Retina (tissue), 1 donor: ENCODE measurements at regions not wholly inside any gene's neighbourhood (a gene's known extent, or its start where the extent isn't known, plus 50 kb on each side); places are given as distances from the start of the nearest gene placed in this dataset.
"Not testable (repeated sequence)": the region's sequence is repeated elsewhere in the genome, so short reads cannot be mapped to it uniquely, and the experiment has no call there.

Experiments used
- DNase-seq: peaks from one replicate; pipeline ENCODE4 v3.0.0-alpha.2; 2016

- DNase-seq: no peak
Measured at GRCh38 chr11:103812680-103813079, 223.8 kb upstream of the DDI1 start.

- not testable (repeated sequence) for DNase-seq
Measured at GRCh38 chr11:103820345-103820744, 216.1 kb upstream of the DDI1 start.

DNA sequence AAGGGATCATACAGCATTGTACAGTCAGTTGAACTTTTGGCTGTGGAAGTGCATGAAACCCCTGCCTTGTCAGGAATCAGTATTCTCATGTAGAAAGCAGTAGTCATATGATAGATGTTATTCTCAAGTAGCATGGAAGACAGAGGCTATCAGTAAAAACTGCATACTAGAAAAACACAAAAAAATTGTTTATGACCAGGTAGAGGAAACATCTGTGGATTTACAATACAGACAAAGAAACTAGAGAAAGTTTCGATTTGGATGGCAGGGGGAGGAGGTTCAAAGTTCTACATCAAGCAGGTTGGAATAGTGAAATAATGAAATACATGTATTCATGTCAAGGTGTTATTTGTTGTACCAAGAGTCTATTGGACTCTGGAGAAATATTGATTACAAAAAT, 212.3 kb upstream of the DDI1 start:
- DNase-seq: no peak

GRCh38 chr11:103825469-103825868, 211.0 kb upstream of the DDI1 start:
- no peak for DNase-seq

DNA sequence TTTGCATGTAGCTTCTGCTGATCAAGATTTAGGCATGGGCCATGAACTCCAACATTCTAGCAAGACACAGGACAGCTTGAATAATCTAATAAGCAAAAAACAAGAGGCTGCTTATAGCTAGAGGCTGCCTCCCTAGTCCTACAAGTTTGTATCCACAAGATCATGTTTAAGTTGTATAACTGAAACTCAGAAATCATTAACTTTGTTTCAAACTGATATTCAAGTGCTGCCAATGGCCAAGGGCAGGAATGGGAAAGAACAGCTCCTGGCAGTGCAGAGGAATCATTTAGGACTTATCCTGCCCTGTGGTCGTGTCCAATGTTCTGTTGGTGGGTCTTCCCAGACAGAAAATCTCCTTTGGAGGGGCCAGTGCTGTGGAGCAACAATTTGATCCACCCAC, 209.6 kb upstream of the DDI1 start:
- no peak for DNase-seq

DNA sequence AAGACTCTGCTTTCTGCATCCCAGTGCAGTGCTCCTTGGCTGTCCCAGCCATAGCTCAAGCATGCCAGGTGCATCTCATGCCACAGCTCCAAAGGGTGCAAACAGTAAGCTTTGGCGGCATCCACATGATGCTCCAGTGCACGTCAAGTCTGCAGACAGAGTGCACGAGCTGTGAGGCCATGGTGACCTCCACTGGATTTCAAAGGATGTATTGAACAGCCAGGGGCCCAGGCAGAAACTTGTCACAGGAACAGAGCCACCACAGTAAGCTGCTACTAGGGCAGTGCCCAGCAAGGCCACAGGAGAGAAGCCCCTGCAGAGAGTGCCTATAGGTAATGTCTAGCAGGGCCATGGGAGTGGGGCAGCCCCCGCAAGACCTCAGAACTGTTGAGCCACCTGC, 206.8 kb upstream of the DDI1 start:
- DNase-seq: no peak

GRCh38 chr11:103830205-103830604, 206.2 kb upstream of the DDI1 start:
- DNase-seq: no peak

DNA sequence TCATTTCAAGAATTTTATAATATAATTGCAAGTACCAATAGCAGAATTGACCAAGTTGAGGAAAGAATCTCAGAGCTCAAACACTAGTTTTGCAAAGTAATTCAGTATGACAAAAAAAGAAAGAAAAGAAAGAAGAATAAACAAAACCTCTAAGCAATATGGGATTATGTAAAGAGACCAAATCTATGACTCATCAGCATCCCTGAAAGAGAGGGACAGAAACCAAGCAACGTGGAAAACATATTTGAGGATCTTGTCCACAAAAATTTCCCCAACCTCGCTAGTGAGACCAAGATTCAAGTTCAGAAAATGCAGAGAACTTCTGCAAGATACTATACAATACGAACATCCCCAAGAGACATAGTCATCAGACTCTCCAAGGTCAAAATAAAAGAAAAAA, 203.7 kb upstream of the DDI1 start:
- DNase-seq: no peak

DNA sequence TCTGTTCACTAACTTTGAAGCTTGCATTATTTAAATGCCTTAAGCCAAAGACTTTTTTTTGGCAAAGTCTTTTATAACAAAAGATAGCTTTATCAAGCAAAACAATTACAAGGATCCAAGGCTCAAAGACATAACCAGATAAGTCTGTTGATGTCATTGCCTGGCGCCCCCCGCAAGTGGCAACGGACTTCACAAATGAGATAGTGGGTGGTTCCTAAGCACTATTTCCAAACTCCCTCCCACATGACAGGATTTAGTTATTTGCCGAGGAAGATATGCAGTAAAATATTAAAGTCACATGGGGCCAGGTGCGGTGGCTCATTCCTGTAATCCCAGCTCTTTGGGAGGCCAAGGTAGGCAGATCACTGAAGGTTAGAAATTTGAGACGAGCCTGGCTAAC, 194.2 kb upstream of the DDI1 start:
- DNase-seq: no peak

GRCh38 chr11:103842795-103843194, 193.6 kb upstream of the DDI1 start:
- DNase-seq: peak; percentile 11

DNA sequence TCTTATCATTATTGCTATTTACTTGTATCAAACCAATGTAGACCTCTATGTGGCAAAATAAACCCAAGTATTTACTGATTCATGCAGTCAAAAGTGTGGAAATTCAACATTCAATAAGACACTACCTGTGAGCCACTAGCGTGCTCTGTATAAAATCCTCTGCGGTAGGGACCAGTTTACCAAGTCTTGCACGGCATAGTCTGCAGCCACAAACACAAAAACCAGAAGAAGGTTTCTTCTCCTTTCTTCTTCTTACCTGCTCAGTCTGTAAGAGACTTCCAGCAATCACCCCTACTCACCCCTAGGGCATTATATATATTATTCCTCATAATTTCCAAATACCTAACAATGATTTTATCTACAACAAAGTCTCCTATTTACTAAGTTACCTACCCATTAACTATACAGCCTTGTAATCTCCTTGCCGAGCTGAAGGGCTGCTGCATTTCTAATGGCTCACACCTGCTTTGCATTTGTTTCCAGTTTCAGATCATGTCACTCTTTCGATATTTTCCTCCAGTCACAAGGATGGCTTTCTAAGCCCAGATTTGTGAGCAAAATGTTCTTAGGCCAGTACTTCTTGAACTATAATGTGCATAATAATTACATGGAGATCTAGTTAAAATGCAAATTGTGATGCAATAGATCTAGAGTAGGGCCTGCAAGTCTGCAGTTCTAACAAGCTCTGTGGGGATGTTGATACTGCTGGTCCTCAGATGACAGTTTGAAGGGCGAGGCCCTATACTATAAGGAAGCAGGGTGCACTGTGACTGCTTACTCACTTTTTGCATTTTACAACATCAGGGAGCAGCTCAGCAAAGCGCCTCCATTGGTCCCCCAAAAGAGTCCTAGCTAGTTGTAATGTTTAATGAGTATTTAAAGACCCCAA, 191.9 kb upstream of the DDI1 start:
- DNase-seq: no peak

DNA sequence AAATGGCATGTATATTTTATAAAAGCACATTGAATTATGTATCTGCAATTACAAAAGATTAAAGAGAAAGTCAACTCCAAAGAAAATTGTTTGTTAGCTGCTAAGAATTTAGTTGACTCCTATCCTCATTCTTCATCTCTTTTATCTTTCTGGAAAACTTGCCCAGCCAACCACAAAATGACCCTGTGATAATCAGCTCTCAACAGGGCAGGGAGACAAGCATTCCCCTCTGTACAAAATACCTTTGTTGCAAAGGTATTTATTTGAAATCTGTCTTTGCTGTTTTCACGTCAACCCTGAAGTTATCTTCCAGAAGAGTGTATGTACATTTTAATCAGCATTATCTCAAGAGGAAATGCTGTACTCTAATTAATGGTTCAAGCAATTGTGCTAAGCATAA, 191.1 kb upstream of the DDI1 start:
- no peak for DNase-seq

DNA sequence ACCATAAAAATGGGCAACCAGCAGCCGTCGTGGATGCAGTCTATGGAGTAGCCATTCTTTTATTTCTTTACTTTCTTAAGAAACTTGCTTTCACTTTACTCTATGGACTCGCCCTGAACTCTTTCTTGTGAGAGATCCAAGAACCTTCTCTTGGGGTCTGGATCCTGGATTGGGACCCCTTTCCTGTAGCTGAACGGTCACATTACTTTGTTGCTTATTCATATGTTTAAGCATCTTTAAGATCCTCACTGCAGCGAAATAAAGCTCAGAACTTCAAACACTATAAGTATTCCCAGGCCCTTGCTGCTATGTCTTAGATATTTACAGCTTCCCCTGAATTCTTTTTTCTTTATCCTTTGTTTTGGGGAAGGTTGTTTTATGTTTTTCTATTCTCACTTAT, 187.8 kb upstream of the DDI1 start:
- no peak for DNase-seq

DNA sequence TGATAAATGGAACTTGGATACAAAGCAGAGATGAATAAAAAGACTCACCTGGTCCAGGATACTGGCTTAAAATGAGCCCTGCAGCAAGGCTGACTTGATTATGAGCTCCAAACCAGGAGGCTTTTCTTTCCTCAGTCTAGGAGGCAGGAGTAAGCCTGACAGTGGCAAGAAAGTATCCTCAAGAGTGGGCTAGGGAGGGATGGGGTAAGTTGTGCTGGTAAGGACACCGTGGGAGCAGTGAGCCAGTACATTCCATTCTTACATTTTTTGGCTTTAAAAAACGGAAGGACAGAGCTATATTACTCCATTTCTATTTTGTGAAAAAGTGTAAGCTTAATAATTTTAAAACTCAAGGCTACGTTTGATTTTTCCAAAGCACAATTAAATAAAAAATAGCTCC, 187.1 kb upstream of the DDI1 start:
- DNase-seq: no peak

GRCh38 chr11:103850419-103851165, 185.8 kb upstream of the DDI1 start:
- no peak for DNase-seq

DNA sequence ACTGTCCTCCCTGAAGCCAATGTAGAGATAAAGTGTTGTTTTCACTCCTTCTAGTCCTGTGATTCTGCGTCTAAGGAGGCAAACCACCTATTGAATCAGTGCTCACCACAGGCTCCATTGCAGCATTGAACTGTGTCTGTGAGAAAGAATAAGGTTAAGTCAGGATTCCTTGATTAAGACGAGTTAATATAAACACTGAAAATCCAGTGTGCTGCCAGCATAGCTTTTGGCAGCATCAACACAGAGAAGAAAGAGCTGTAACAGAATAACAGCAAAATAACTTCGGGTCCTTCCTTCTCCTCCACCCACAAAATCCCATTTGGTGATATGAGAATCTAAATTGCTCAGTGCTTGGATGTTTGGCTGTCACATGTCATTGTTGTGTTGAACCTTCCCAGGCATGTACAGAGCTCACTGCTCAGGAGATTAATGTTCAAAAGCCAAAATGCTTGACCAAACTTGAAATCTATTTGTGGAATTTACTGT, 185.2 kb upstream of the DDI1 start:
- DNase-seq: no peak
